A673 (cell line): ENCODE measurements at regions not wholly inside any gene's neighbourhood (a gene's known extent, or its start where the extent isn't known, plus 50 kb on each side); places are given as distances from the start of the nearest gene placed in this dataset.

Experiments used
- BruUV-seq: library from RNA; stranded (reverse); fragments of 400-500 nt; replicated peaks from 2 replicates; lab custom pipeline; 2021; lab: Mats Ljungman, UMichigan
- CTCF ChIA-PET: fragments of 300-600 bp; sonication (Branson Sonifier 250); formaldehyde crosslinking; loops from one replicate; lab custom pipeline; 2022; ENCODE audit warnings: antibody characterized with exemption; lab: Charles Lee
- POLR2A ChIA-PET: fragments of 300-600 bp; sonication (Branson Sonifier 250); formaldehyde crosslinking; loops from one replicate; lab custom pipeline; 2022; ENCODE audit warnings: antibody characterized with exemption; ENCODE audit not compliant: low non-redundant PET; lab: Charles Lee
- DNase-seq: peaks from one replicate; pipeline ENCODE4 v3.0.0-alpha.2; 2015; ENCODE audit warnings: low spot score
- H3K27ac ChIP-seq: fragments of 200-600 bp; sonication (generic); 2 replicates; pipeline ENCODE4 v1.5.1; 2016; ENCODE audit warnings: mixed run types, low read depth, mild to moderate bottlenecking, mixed read lengths, antibody characterized with exemption, low read length; ENCODE audit not compliant: poor library complexity, severe bottlenecking
- H3K27me3 ChIP-seq: fragments of 200-600 bp; sonication (generic); replicated peaks from 2 replicates; pipeline ENCODE4 v1.6.1; 2017; ENCODE audit warnings: mixed run types, low read depth, mild to moderate bottlenecking, mixed read lengths, antibody characterized with exemption, low read length; ENCODE audit not compliant: insufficient read depth, poor library complexity
- H3K36me3 ChIP-seq: fragments of 200-600 bp; sonication (generic); 2 replicates; pipeline ENCODE4 v1.6.1; 2016; ENCODE audit warnings: mixed run types, mild to moderate bottlenecking, mixed read lengths, antibody characterized with exemption, low read length; ENCODE audit not compliant: insufficient read depth, poor library complexity, severe bottlenecking
- H3K4me1 ChIP-seq: fragments of 200-600 bp; sonication (generic); 2 replicates; pipeline ENCODE4 v1.6.1; 2017; ENCODE audit warnings: mixed run types, mild to moderate bottlenecking, mixed read lengths, antibody characterized with exemption, low read length; ENCODE audit not compliant: insufficient read depth, poor library complexity, severe bottlenecking
- H3K4me3 ChIP-seq: fragments of 200-600 bp; sonication (generic); 2 replicates; pipeline ENCODE4 v1.5.1; 2016; ENCODE audit warnings: low read depth, mixed run types, mild to moderate bottlenecking, mixed read lengths, low read length; ENCODE audit not compliant: poor library complexity, severe bottlenecking
- H3K9me3 ChIP-seq: fragments of 200-600 bp; sonication (generic); 2 replicates; pipeline ENCODE4 v1.6.1; 2016; ENCODE audit warnings: mixed run types, low read depth, mild to moderate bottlenecking, mixed read lengths, antibody characterized with exemption, low read length; ENCODE audit not compliant: poor library complexity, severe bottlenecking
- EZH2 ChIP-seq: fragments of 200-600 bp; sonication (generic); IDR thresholded peaks from 2 replicates; pipeline ENCODE4 v1.6.1; 2017; ENCODE audit warnings: borderline replicate concordance, low read depth, mild to moderate bottlenecking, mixed read lengths, antibody characterized with exemption, low read length; ENCODE audit not compliant: poor library complexity, severe bottlenecking
- intact Hi-C: fragments of 100-400 bp; cut with micrococcal nuclease; formaldehyde crosslinking; loops from one replicate; pipeline ENCODE4 v1.10.0; 2022; ENCODE audit not compliant: unreplicated experiment
- TF ChIP-seq, protein P1 (sequence below): fragments of 300-800, 200-600 bp; sonication (generic); conservative IDR thresholded peaks from 2 replicates; pipeline ENCODE4 v1.5.1; 2017; ENCODE audit warnings: low read depth, mild to moderate bottlenecking, antibody characterized with exemption, low read length, moderate library complexity, mixed read lengths

- Histone ChIP-seq H3K4me3 (no peak overlapping the region), H3K9me3 (no peaks in the 10 kb centered on the region), H3K36me3 (no peaks in the 10 kb centered on the region), H3K27me3 (peaks cover 23% of the 10 kb centered on the region), H3K27ac (no peak overlapping the region), H3K4me1 (no peaks in the 10 kb centered on the region)
- TF ChIP-seq EZH2, result no peak
- TF ChIP-seq, protein P1, sequence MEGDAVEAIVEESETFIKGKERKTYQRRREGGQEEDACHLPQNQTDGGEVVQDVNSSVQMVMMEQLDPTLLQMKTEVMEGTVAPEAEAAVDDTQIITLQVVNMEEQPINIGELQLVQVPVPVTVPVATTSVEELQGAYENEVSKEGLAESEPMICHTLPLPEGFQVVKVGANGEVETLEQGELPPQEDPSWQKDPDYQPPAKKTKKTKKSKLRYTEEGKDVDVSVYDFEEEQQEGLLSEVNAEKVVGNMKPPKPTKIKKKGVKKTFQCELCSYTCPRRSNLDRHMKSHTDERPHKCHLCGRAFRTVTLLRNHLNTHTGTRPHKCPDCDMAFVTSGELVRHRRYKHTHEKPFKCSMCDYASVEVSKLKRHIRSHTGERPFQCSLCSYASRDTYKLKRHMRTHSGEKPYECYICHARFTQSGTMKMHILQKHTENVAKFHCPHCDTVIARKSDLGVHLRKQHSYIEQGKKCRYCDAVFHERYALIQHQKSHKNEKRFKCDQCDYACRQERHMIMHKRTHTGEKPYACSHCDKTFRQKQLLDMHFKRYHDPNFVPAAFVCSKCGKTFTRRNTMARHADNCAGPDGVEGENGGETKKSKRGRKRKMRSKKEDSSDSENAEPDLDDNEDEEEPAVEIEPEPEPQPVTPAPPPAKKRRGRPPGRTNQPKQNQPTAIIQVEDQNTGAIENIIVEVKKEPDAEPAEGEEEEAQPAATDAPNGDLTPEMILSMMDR, result no peak
- DNase-seq, result no peak
- intact Hi-C loops, result no loop called here
- BruUV-seq, result no TSS peak
- POLR2A ChIA-PET, result no interaction called here
- CTCF ChIA-PET, result no interaction called here
Measured at GRCh38 chr16:49203361-49203760, 78.3 kb downstream of the CBLN1 start.

DNA sequence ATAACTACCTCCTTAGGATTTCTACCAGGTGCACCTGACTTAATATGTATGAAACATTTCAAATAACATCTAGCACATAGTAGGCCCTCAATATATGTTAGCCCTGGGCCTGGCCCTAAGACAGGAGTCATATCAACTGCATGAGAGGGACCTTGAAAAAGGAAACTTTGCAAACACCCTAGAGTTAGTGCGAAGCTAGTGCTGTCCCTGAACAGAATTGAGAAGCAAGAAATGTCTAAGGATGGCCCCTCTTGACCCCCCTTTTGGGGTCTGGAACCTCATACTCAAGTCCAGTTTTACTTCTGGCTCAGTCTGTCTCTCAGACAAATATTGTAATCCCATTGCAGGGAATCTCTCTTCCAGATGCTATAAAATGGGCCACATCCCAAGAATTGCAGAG is 80.5 kb downstream of the CBLN1 start:
- POLR2A ChIA-PET, result no interaction called here
- BruUV-seq, result no TSS peak

GRCh38 chr16:49200223-49200820 is 81.3 kb downstream of the CBLN1 start:
- CTCF ChIA-PET, result no interaction called here
- no TSS peak for BruUV-seq
- Histone ChIP-seq H3K27ac (no peak overlapping the region), H3K4me1 (no peaks in the 10 kb centered on the region), H3K36me3 (no peaks in the 10 kb centered on the region), H3K9me3 (no peaks in the 10 kb centered on the region), H3K27me3 (peaks cover 10% of the 10 kb centered on the region), H3K4me3 (no peak overlapping the region)
- no peak for DNase-seq
- POLR2A ChIA-PET, result no interaction called here
- TF ChIP-seq, protein P1, result no peak
- TF ChIP-seq EZH2, result no peak
- intact Hi-C loops, result no loop called here

More for the DNA sequence above, 80.5 kb downstream of the CBLN1 start:
- TF ChIP-seq EZH2, result no peak
- TF ChIP-seq, protein P1, result no peak
- intact Hi-C loops, result no loop called here
- H3K4me3 ChIP-seq, result no peak overlapping the region
- H3K27ac ChIP-seq, result no peak overlapping the region
- H3K4me1 ChIP-seq, result no peaks in the 10 kb centered on the region
- peaks cover 13% of the 10 kb centered on the region for H3K27me3 ChIP-seq
- CTCF ChIA-PET, result no interaction called here
- no peaks in the 10 kb centered on the region for H3K36me3 ChIP-seq
- DNase-seq, result no peak
- H3K9me3 ChIP-seq, result no peaks in the 10 kb centered on the region
